ENCODE measurements at regions not wholly inside any gene's neighbourhood (a gene's known extent, or its start where the extent isn't known, plus 50 kb on each side); places are given as distances from the start of the nearest gene placed in this dataset.

DNA sequence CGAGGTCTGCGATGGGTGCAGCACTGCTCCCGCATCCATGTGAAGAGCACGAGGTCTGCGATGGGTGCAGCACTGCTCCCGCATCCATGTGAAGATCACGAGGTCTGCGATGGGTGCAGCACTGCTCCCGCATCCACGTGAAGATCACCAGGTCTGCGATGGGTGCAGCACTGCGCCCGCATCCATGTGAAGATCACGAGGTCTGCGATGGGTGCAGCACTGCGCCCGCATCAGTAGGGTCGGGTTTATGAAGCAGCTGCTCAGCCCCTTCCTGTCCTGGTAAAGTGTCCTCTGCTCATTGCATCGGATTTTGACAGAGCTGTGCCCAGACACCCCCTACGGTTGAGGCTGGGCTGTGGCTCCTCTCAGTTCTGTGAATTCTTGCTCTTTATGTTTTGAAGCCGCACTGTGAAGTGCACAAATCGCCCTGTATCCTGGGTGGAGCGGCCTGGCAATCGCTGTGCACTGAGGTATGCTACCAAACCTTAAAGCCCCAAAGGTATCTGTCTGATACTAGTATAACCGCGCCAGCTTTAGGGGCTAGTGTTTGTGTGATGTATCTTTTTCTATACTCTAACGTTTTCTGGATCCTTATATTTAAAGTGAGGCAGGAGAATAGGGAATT, 98.7 kb downstream of the CPZ start:
- DNase-seq (no peak), ATAC-seq (no peak)
- no peak overlapping the region for H3K27ac ChIP-seq
- TF ChIP-seq, protein P1, sequence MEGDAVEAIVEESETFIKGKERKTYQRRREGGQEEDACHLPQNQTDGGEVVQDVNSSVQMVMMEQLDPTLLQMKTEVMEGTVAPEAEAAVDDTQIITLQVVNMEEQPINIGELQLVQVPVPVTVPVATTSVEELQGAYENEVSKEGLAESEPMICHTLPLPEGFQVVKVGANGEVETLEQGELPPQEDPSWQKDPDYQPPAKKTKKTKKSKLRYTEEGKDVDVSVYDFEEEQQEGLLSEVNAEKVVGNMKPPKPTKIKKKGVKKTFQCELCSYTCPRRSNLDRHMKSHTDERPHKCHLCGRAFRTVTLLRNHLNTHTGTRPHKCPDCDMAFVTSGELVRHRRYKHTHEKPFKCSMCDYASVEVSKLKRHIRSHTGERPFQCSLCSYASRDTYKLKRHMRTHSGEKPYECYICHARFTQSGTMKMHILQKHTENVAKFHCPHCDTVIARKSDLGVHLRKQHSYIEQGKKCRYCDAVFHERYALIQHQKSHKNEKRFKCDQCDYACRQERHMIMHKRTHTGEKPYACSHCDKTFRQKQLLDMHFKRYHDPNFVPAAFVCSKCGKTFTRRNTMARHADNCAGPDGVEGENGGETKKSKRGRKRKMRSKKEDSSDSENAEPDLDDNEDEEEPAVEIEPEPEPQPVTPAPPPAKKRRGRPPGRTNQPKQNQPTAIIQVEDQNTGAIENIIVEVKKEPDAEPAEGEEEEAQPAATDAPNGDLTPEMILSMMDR (IDR thresholded peaks at IDR 0.05 in 4 of 5, conservative IDR thresholded peaks at IDR 0.05 in 1 of 5): no peak
- no peak for TF ChIP-seq POLR2A (IDR thresholded peaks at IDR 0.05)
- peaks cover 6 to 13% (median 10%) of the 10 kb centered on the region in 3 donors for H3K27me3 ChIP-seq
- in situ Hi-C loops (cut with MboI; ENCODE audit: low sequenced_read_pairs in 4 of 4): no loop called here
- H3K9me3 ChIP-seq: no peaks in the 10 kb centered on the region
- no peaks in the 10 kb centered on the region for H3K36me3 ChIP-seq
- intact Hi-C loops (cut with DNase I; ENCODE audit: low total_unique reads): no loop called here
- H3K4me1 ChIP-seq: no peaks in the 10 kb centered on the region
- no peak overlapping the region for H3K4me3 ChIP-seq

DNA sequence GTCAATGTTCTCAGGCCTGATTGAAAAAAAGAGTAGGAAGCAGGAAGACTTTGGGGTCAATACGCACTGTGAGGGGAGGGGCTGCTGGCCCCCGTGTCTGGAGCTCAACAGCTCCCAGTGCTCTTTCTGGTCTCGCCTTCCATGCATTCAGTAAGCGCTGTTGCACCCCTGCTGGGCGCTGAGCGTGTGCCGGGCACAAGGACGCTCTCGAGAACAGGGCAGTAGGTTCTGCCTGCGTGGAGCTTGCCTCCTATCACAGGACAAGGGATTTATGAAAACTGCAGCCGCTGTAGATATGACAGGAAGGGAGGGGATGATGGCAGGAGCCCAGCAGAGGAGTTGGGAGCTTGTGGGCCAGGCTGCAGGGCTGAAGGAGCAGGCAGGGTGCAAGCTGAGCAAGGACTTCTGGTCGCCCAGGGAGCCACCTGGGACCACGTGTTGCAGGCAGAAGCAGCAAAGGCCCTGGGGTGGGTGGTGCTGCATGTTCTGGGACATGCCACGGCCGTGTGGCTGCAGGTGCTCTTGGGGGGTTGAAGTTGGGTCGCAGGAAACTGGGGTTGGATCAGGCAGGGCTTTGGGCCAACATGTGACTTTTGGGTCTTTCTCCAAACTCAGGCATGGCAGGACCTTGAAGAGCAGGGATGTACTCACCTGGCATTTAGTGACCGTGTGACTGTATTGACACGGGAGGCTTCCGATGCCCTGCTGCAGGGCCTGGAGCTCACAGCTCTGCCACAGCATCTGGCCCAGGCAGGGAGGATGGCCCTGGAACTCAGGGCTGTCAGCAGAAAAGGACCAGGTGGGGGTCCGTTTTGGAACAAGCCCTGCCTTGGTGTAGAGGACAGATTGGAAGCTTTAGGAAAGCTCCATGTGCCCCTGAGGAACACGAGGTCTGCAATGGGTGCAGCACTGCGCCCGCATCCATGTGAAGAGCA, 97.9 kb downstream of the CPZ start:
- no peak for TF ChIP-seq POLR2A (IDR thresholded peaks at IDR 0.05)
- in situ Hi-C loops (cut with MboI; ENCODE audit: low sequenced_read_pairs in 4 of 4) (no loop called here), intact Hi-C loops (cut with DNase I; ENCODE audit: low total_unique reads) (no loop called here)
- H3K9me3 ChIP-seq: no peaks in the 10 kb centered on the region
- no peaks in the 10 kb centered on the region for H3K4me1 ChIP-seq
- no peak overlapping the region for H3K4me3 ChIP-seq
- H3K36me3 ChIP-seq: no peaks in the 10 kb centered on the region
- no peak for ATAC-seq
- peaks cover 6 to 13% (median 10%) of the 10 kb centered on the region in 3 donors for H3K27me3 ChIP-seq
- no peak overlapping the region for H3K27ac ChIP-seq
- DNase-seq: peak in 1 of 2 donors; percentile 1

DNA sequence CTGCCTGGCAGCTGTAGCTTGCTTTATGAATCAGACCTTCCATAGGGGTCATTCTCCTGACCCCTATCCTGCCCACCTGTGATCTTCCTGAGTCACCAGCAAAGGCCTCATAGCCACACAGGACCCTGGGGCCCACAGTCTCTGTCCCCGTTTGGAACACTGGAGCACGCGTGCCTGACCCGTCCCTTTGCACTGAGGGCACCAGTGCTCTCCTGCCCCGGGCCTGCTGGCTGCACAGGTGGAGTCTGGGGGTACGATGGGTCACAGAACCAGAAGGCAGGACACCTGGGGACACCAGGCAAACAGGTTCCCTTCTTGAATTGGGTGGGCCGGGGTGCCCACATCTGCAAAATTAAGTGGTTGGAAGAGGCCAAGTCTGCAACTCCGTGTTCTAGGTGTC, 97.2 kb downstream of the CPZ start:
- no peak for TF ChIP-seq POLR2A (IDR thresholded peaks at IDR 0.05)
- TF ChIP-seq, protein P1 (IDR thresholded peaks at IDR 0.05 in 4 of 5, conservative IDR thresholded peaks at IDR 0.05 in 1 of 5): no peak
- Histone ChIP-seq H3K27ac (no peak overlapping the region), H3K4me1 (no peaks in the 10 kb centered on the region), H3K4me3 (no peak overlapping the region), H3K27me3 (peaks cover 6 to 13% (median 10%) of the 10 kb centered on the region in 3 donors), H3K9me3 (no peaks in the 10 kb centered on the region), H3K36me3 (no peaks in the 10 kb centered on the region)
- DNase-seq (peak in 1 of 2 donors; percentile 0), ATAC-seq (no peak)
- intact Hi-C loops (cut with DNase I; ENCODE audit: low total_unique reads) (no loop called here), in situ Hi-C loops (cut with MboI; ENCODE audit: low sequenced_read_pairs in 4 of 4) (no loop called here)

DNA sequence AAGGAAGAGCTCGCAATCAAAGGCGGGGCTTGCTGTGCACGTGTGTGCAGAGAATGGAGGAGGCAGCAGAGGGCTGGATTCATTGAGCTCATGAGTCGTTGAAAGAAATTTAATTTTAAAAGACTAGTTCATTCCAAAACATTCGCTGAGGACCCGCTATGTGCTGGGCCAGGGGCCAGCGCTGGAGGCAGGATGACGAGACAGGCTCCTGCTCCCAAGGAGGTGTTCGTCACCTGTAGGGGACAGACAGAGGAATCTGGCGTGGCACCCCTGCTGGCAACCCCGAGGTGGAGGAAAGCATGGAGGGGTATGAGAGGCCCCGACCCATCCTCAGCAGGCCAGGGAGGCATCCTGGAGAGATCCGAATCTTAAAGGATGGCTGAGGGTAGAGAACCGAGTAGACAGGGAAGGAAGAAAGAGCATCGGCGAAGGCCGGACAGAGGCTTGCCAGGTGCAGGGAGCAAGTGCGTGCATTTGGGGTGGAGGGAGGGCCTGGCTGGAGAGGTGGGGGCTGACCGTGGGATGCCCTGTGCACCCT, 96.4 kb downstream of the CPZ start:
- in situ Hi-C loops (cut with MboI; ENCODE audit: low sequenced_read_pairs in 4 of 4) (no loop called here), intact Hi-C loops (cut with DNase I; ENCODE audit: low total_unique reads) (no loop called here)
- TF ChIP-seq, protein P1 (IDR thresholded peaks at IDR 0.05 in 4 of 5, conservative IDR thresholded peaks at IDR 0.05 in 1 of 5): no peak
- no peak for TF ChIP-seq POLR2A (IDR thresholded peaks at IDR 0.05)
- Histone ChIP-seq H3K4me1 (no peaks in the 10 kb centered on the region), H3K27me3 (peaks cover 6 to 13% (median 10%) of the 10 kb centered on the region in 3 donors), H3K4me3 (no peak overlapping the region), H3K27ac (no peak overlapping the region), H3K9me3 (no peaks in the 10 kb centered on the region), H3K36me3 (no peaks in the 10 kb centered on the region)
- DNase-seq (no peak), ATAC-seq (no peak)

Measured in gastrocnemius medialis (tissue), 4 donors.